NB4 (cell line): ENCODE measurements at regions not wholly inside any gene's neighbourhood (a gene's known extent, or its start where the extent isn't known, plus 50 kb on each side); places are given as distances from the start of the nearest gene placed in this dataset.

Experiments used
- CTCF ChIP-seq: IDR thresholded peaks from one replicate; pipeline ENCODE4 v1.5.1; 2012; ENCODE audit warnings: low read depth, low read length
- POLR2A ChIP-seq: IDR thresholded peaks from 2 replicates; pipeline ENCODE4 v1.6.1; 2011; ENCODE audit warnings: mild to moderate bottlenecking; ENCODE audit not compliant: insufficient read length; ENCODE audit errors: extremely low read depth

GRCh38 chr2:176477336-176477735 lies 208.1 kb downstream of the MTX2 start:
- TF ChIP-seq POLR2A (no peak), CTCF (no peak)
